ENCODE measurements at regions not wholly inside any gene's neighbourhood (a gene's known extent, or its start where the extent isn't known, plus 50 kb on each side); places are given as distances from the start of the nearest gene placed in this dataset.

- DNase-seq (ENCODE audit: low read depth), result no peak
Measured at GRCh38 chr18:24674200-24674599, 213.8 kb downstream of the HRH4 start.

DNA sequence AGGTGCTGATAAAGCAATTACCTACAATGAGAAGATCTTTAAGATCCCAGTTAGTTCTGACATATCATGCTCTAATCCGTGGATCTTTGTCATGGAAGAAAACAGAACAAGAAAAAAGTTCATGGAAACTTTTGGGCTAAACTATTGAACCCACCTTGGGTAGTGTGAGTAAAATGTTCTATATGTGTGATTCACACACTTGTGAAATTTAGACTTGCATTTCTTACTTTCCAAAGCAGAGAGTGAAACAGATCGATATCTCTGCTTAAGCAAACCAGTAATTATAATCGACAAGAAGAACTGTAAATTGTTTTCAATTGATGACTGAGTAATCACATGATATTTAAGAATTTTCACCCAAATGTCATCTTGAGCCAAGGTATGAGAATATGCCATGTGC lies 214.2 kb downstream of the HRH4 start:
- DNase-seq (ENCODE audit: low read depth), result no peak

- DNase-seq (ENCODE audit: low read depth), result no peak
Measured at GRCh38 chr18:24677011-24677410, 216.6 kb downstream of the HRH4 start.

DNA sequence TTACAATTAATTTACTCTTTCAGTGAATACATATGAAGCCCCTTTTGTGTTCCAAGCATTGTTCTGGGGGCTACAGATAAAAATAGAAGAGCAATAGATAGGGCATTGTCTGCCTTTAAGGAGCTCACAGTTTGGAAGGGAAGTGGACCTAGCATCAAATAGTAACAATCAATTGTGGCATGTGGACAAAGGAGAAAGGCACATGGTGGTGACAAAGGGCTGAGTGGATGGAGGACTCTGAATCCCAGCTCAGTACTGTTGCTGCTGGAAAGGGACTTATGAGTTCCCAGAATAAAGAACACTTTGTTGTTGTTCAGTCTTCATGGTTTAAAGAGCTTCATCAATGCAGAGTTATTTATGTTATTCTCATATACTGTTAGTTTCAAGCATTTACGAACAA lies 217.7 kb downstream of the HRH4 start:
- no peak for DNase-seq (ENCODE audit: low read depth)

GRCh38 chr18:24678626-24679025 lies 218.2 kb downstream of the HRH4 start:
- no peak for DNase-seq (ENCODE audit: low read depth)

GRCh38 chr18:24679062-24679461 lies 218.6 kb downstream of the HRH4 start:
- DNase-seq (ENCODE audit: low read depth), result no peak

DNA sequence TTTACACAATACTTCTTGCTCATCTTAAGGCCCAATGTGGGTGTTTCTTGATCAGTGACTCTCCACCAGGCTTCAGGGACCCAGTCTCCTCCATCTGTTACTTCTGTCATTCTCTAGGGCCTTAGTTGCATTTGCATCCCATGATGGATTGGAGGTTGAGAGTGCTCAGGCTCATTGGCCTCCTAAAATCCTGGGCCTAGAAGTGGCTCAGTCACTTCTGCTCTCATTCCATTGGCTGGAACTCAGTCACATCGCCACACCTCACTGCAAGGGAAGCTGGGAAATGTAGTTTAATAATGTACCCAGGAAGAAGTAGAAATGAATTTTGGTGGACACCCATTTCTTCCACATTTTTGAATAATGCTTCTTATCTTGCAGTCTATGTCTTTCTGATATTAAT lies 223.5 kb downstream of the HRH4 start:
- DNase-seq (ENCODE audit: low read depth), result no peak

DNA sequence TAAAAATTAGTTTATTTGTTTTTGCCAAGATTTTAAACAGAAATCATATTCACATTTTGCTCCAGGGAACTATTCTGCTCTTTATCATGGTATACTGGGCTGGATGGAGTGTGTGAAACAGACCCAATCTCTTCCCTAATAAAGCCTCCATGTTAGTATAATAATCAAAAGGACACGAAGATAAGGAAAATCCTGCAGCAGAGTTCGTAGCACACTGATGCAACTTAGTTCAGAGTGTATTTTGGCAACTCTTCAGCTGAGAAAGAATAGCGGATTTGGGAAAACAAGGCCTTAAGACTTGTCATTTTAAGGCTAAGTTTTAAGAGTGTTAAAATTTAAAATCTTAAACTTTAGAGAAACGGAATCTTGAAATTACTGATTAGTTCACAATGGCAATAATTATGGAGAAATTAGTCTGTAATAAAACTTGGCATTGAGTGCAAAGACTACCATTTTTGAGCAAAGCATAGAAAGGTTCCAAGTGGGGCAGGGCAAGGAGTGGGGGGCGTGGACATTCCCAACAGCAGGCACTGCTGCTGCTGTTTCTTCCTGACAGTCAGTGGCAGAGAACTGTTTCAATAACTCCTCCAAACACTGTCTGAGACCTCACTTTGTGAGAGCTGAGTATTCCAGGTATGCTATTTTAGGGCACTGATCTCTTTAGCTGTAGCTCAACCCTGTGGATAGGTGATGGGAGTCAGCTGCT lies 225.0 kb downstream of the HRH4 start:
- DNase-seq (ENCODE audit: low read depth), result no peak

DNA sequence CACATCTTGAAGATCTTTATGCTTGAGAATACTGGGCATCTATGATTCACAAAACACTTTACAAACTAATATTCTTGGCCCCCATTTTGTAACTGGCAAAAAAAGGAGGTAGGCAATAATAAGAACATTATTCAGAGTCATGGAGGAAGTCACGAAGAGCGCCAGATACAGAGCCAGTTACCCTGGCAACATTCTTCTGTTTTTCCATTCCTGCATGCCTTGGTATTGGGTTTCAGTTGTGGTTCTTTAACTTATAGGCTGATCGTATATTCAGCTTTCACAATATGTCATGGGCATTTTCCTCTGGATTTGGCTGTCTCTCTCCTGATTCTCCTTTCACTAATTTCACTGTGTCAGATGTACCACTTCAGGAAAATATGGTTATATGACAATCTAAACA lies 234.7 kb downstream of the HRH4 start:
- no peak for DNase-seq (ENCODE audit: low read depth)

DNA sequence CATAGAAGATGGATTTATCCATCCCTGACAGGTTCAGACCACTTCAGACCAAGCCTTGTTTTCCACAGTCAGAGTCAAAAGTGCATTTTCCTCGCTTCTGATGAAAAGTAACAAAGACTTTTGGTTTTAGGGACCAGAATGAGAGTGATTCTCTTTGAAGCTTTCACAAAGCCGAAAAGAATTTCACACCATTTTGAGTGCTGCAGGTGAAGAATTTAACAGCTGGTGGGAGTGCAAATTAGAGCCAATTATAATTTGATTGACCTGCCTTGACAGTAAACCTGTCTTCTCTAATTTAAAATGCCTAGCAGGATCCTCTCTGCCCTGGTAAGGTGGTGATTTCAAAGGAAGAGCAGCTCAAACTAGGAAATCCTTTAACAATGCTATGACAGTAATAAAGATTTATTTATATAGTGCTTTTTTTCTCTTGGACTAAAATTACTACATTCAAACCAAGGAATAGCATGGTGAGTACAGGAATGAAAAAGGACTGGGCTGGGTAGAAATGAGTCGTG lies 241.6 kb downstream of the HRH4 start:
- no peak for DNase-seq (ENCODE audit: low read depth)

- DNase-seq (ENCODE audit: low read depth), result no peak
Measured at GRCh38 chr18:24703316-24703715, 242.9 kb downstream of the HRH4 start.

DNA sequence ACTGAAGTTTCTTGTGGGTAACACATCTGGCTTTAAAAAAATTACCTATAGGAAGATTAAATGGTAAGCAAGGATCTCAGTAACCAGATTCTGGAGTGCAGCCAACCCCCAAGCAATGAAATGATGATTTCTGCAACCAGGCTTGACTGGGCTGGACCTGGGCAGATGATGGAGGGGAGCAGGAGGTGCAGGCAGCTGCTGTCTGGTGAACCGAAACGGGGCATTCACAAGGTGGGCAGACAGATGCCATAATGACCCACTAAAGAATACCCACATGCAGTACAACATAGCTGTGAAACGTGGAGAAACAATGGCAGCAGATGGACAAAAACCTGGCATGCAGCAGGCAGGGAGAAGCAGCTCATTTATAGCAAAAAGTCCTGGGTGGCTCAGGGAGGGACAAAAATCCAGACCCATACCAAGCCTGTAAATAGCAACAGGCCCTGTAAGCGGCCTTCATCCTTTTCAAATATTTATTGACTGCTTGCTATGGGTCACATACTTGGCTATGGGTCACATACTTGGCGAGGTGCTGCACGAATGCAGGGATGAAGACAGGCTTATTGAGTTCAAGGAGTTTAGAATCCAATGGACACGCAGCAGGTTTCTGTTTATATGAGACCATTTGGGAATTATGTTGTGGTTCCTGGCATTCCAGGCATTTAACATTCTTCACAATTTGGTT lies 244.7 kb downstream of the HRH4 start:
- no peak for DNase-seq (ENCODE audit: low read depth)

DNA sequence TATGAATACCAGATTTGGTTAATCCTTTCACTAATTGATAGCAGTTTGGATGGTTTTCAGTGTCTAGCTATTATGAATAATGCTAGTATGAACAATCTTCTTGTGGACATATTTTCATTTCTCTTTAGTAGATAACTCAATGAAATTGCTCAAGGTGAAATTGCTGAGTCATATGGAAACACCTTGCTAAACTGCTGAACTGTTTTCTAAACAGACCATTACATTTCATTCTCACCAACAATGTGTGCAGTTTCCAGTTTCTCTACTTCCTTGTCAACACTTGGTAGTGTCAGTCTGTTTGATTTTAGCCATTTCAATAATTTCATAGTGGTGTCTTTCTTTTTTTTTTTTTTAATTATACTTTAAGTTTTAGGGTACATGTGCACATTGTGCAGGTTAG lies 250.0 kb downstream of the HRH4 start:
- no peak for DNase-seq (ENCODE audit: low read depth)

GRCh38 chr18:24719791-24720190 lies 259.4 kb downstream of the HRH4 start:
- DNase-seq (ENCODE audit: low read depth), result no peak

GRCh38 chr18:24721388-24721787 lies 261.0 kb downstream of the HRH4 start:
- no peak for DNase-seq (ENCODE audit: low read depth)

GRCh38 chr18:24725644-24726415 lies 265.4 kb downstream of the HRH4 start:
- DNase-seq (ENCODE audit: low read depth), result no peak

GRCh38 chr18:24726727-24727492 lies 266.5 kb downstream of the HRH4 start:
- peak; percentile 3 for DNase-seq (ENCODE audit: low read depth)

DNA sequence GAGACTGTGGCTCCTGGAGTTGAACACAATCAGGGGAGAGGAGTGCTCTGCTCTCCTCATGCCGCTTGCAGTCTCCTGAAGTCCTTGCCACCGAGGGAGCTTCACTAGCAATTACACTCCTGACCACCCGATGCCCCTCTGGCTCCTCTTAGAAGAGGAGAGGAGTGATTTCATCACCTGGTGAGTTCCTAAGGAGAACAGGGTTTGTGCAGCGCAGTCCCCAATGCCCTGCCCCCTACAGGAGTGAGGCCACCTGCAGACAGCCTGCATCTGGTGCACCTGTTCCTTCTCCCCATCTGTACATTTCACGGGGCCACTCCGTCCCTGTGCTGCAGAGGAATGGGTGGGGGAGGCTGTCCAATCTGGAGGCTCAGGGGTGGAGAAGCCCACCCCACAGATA lies 267.2 kb downstream of the HRH4 start:
- no peak for DNase-seq (ENCODE audit: low read depth)

GRCh38 chr18:24731158-24731557 lies 270.7 kb downstream of the HRH4 start:
- DNase-seq (ENCODE audit: low read depth), result no peak

GRCh38 chr18:24731981-24732380 lies 271.5 kb downstream of the HRH4 start:
- no peak for DNase-seq (ENCODE audit: low read depth)

- DNase-seq (ENCODE audit: low read depth), result no peak
Measured at GRCh38 chr18:24734058-24734457, 273.6 kb downstream of the HRH4 start.

DNA sequence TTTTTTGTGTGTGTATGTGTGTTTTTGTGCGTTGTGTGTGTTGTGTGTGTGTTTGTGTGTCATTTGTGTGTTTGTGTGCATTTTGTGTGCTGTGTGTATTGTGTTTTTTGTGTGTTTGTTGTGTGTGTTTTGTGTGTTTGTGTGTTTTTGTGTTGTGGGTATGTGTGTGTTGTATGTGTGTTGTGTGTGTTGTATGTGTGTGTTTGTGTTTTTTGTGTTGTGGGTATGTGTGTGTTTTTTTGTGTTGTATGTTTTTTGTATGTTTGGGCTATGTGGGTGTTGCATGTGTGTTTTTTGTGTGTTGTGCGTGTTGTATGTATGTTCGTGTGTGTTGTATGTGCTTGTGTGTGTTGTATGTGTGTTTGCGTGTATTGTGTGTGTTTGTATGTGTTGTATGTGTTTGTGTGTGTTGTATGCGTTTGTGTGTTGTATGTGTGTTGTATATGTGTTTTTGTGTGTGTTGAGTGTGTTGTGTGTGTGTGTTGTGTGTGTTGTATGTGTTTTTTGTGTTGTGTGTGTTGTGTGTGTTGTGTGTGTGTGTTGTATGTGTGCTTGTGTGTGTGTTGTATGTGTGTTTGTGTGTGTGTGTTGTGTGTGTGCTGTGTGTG lies 275.3 kb downstream of the HRH4 start:
- no peak for DNase-seq (ENCODE audit: low read depth)
